ENCODE measurements at regions not wholly inside any gene's neighbourhood (a gene's known extent, or its start where the extent isn't known, plus 50 kb on each side); places are given as distances from the start of the nearest gene placed in this dataset.

- TF ChIP-seq CTCF (conservative IDR thresholded peaks at IDR 0.05; ENCODE audit: low read depth, low read length) (no peak), MXI1 (IDR thresholded peaks at IDR 0.05; ENCODE audit: borderline replicate concordance, low read depth, low read length) (no peak), POLR2A (IDR thresholded peaks at IDR 0.05; ENCODE audit: low read depth, low read length) (no peak), SMC3 (IDR thresholded peaks at IDR 0.05; ENCODE audit: low read depth, low read length) (no peak), RFX5 (IDR thresholded peaks at IDR 0.05; ENCODE audit: low read depth, low read length) (no peak)
These were observed 1232.7 kb downstream of the BRD1 start for GRCh38 chr22:48594757-48595510.

All from IMR-90 (cell line).